DND-41 (cell line): ENCODE measurements at regions not wholly inside any gene's neighbourhood (a gene's known extent, or its start where the extent isn't known, plus 50 kb on each side); places are given as distances from the start of the nearest gene placed in this dataset.
"Not testable (repeated sequence)": the region's sequence is repeated elsewhere in the genome, so short reads cannot be mapped to it uniquely, and the experiment has no call there.

ENCODE experiments used
- ATAC-seq: fragments of 200-7000 bp; cut with Tn5 transposase; 3 replicates; pipeline ENCODE4 v1.9.1; 2021; ENCODE audit warnings: low read depth; ENCODE audit not compliant: insufficient read depth
- DNase-seq: peaks from one replicate; pipeline ENCODE4 v3.0.0-alpha.2; 2020
- H2AFZ ChIP-seq: 2 replicates; pipeline ENCODE4 v1.6.0; 2012; ENCODE audit warnings: low read depth, low read length
- H3K27ac ChIP-seq: 2 replicates; pipeline ENCODE4 v1.5.1; 2012; ENCODE audit warnings: low read length, inconsistent platforms
- H3K27me3 ChIP-seq: fragments of 200-600 bp; sonication (generic); 2 replicates; pipeline ENCODE4 v1.6.0; 2012; ENCODE audit warnings: low read length, mild to moderate bottlenecking, inconsistent platforms; ENCODE audit not compliant: insufficient read depth, poor library complexity
- H3K36me3 ChIP-seq: 2 replicates; pipeline ENCODE4 v1.5.1; 2012; ENCODE audit warnings: low read length, inconsistent platforms; ENCODE audit not compliant: insufficient read depth
- H3K4me1 ChIP-seq: 2 replicates; pipeline ENCODE4 v1.5.1; 2012; ENCODE audit warnings: mild to moderate bottlenecking, low read length; ENCODE audit not compliant: insufficient read depth
- H3K4me2 ChIP-seq: 2 replicates; pipeline ENCODE4 v1.6.0; 2012; ENCODE audit warnings: mild to moderate bottlenecking, moderate library complexity, low read length, inconsistent platforms; ENCODE audit not compliant: insufficient read depth
- H3K4me3 ChIP-seq, 2 experiments: fragments of 200-600 bp in 1 of 2; shearing (Covaris generic) in 1 of 2; 2 replicates each; pipeline ENCODE4 v1.5.1; 2012 to 2016; ENCODE audit warnings: inconsistent platforms in 2 of 2, low read length in 2 of 2, mild to moderate bottlenecking in 2 of 2, low read depth in 1 of 2, moderate library complexity in 1 of 2
- H3K79me2 ChIP-seq: 2 replicates; pipeline ENCODE4 v1.6.0; 2012; ENCODE audit warnings: low read length, inconsistent platforms; ENCODE audit not compliant: insufficient read depth
- H3K9ac ChIP-seq: 2 replicates; pipeline ENCODE4 v1.6.0; 2012; ENCODE audit warnings: low read depth, mild to moderate bottlenecking, inconsistent platforms, low read length, moderate library complexity
- H3K9me3 ChIP-seq: 2 replicates; pipeline ENCODE4 v1.5.1; 2012; ENCODE audit warnings: low read length, moderate library complexity, mild to moderate bottlenecking, inconsistent platforms; ENCODE audit not compliant: insufficient read depth, severe bottlenecking
- H4K20me1 ChIP-seq: 2 replicates; pipeline ENCODE4 v1.6.0; 2012; ENCODE audit warnings: low read length; ENCODE audit not compliant: insufficient read depth
- CTCF ChIP-seq: IDR thresholded peaks from 2 replicates; pipeline ENCODE4 v1.5.1; 2012; ENCODE audit warnings: borderline replicate concordance, low read length, moderate library complexity, mild to moderate bottlenecking; ENCODE audit not compliant: poor library complexity, severe bottlenecking; ENCODE audit errors: extremely low read depth
- EZH2 ChIP-seq: IDR thresholded peaks from 3 replicates; pipeline ENCODE4 v1.6.1; 2012; ENCODE audit warnings: borderline replicate concordance, low read depth, mild to moderate bottlenecking, moderate library complexity, low read length, inconsistent platforms; ENCODE audit not compliant: severe bottlenecking

GRCh38 chr7:110541962-110542361 lies 549.0 kb upstream of the LRRN3 start:
- H3K4me1 ChIP-seq, result peaks cover 4% of the 10 kb centered on the region
- H3K36me3 ChIP-seq, result no peaks in the 10 kb centered on the region
- H3K79me2 ChIP-seq, result no peaks in the 10 kb centered on the region
- no peaks in the 10 kb centered on the region for H4K20me1 ChIP-seq
- no peak overlapping the region for H3K4me3 ChIP-seq
- no peak for DNase-seq
- ATAC-seq, result no peak
- no peak overlapping the region for H3K9ac ChIP-seq
- no peaks in the 10 kb centered on the region for H3K9me3 ChIP-seq
- H3K4me2 ChIP-seq, result no peak overlapping the region
- TF ChIP-seq CTCF, result no peak
- TF ChIP-seq EZH2, result no peak
- no peaks in the 10 kb centered on the region for H3K27me3 ChIP-seq
- H3K27ac ChIP-seq, result no peak overlapping the region
- no peak overlapping the region for H2AFZ ChIP-seq

GRCh38 chr7:110544194-110544593 lies 546.7 kb upstream of the LRRN3 start:
- Histone ChIP-seq H3K27ac (no peak overlapping the region), H3K9ac (no peak overlapping the region), H3K36me3 (no peaks in the 10 kb centered on the region), H2AFZ (peak overlapping the region; percentile 19; the same call in 1 of the 2 replicates), H3K4me3 (no peak overlapping the region), H3K79me2 (no peaks in the 10 kb centered on the region), H3K9me3 (no peaks in the 10 kb centered on the region), H3K4me2 (no peak overlapping the region), H3K4me1 (no peaks in the 10 kb centered on the region), H3K27me3 (no peaks in the 10 kb centered on the region), H4K20me1 (no peaks in the 10 kb centered on the region)
- TF ChIP-seq EZH2, result no peak
- TF ChIP-seq CTCF, result no peak
- DNase-seq (no peak), ATAC-seq (no peak)

- Histone ChIP-seq H3K27ac (no peak overlapping the region), H3K79me2 (no peaks in the 10 kb centered on the region), H4K20me1 (no peaks in the 10 kb centered on the region), H3K4me3 (no peak overlapping the region), H3K9ac (no peak overlapping the region), H3K9me3 (peaks cover 16% of the 10 kb centered on the region), H2AFZ (no peak overlapping the region), H3K4me2 (no peak overlapping the region), H3K27me3 (no peaks in the 10 kb centered on the region), H3K36me3 (no peaks in the 10 kb centered on the region; the same call in 1 of the 2 replicates), H3K4me1 (no peaks in the 10 kb centered on the region)
- ATAC-seq, result no peak
- TF ChIP-seq CTCF, result no peak
- no peak for TF ChIP-seq EZH2
- no peak for DNase-seq
These were observed 542.6 kb upstream of the LRRN3 start for GRCh38 chr7:110548372-110548771.

GRCh38 chr7:110557136-110557535 lies 533.8 kb upstream of the LRRN3 start:
- no peaks in the 10 kb centered on the region for H3K27me3 ChIP-seq
- H3K9ac ChIP-seq, result no peak overlapping the region
- H3K36me3 ChIP-seq, result no peaks in the 10 kb centered on the region
- ATAC-seq, result no peak
- no peak for DNase-seq
- H3K4me1 ChIP-seq, result no peaks in the 10 kb centered on the region
- no peak for TF ChIP-seq CTCF
- TF ChIP-seq EZH2, result no peak
- H3K27ac ChIP-seq, result no peak overlapping the region
- H3K4me3 ChIP-seq, result no peak overlapping the region
- no peaks in the 10 kb centered on the region for H3K79me2 ChIP-seq
- H3K4me2 ChIP-seq, result no peak overlapping the region
- no peaks in the 10 kb centered on the region for H4K20me1 ChIP-seq
- H2AFZ ChIP-seq, result no peak overlapping the region
- H3K9me3 ChIP-seq, result peaks cover 4% of the 10 kb centered on the region

- not testable (repeated sequence) for H3K27me3 ChIP-seq, H3K27ac ChIP-seq, H4K20me1 ChIP-seq, H3K9ac ChIP-seq, H3K9me3 ChIP-seq, H3K4me3 ChIP-seq, H3K4me2 ChIP-seq, H3K4me1 ChIP-seq, ATAC-seq, H3K79me2 ChIP-seq, H2AFZ ChIP-seq, H3K36me3 ChIP-seq, DNase-seq
These were observed 527.6 kb upstream of the LRRN3 start for GRCh38 chr7:110563286-110563685.
